Cardiac fibroblast (primary cell): ENCODE measurements at regions not wholly inside any gene's neighbourhood (a gene's known extent, or its start where the extent isn't known, plus 50 kb on each side); places are given as distances from the start of the nearest gene placed in this dataset.

Experiments
- DNase-seq, 2 donors: peaks; one replicate each; pipeline versions ENCODE4 v3.0.0 to v3.0.0-alpha.2; 2010; ENCODE audit warnings: low read depth in 2 of 2
- H3K4me3 ChIP-seq, 2 donors: replicated peaks in 1 of 2; 1 replicate in 1 of 2; 2 replicates in 1 of 2; pipeline ENCODE4 v1.5.1; 2011; ENCODE audit warnings: low read depth in 2 of 2, low read length in 2 of 2, mild to moderate bottlenecking in 2 of 2, moderate library complexity in 1 of 2
- TF ChIP-seq, protein P1 (sequence below): IDR thresholded peaks from one replicate; pipeline ENCODE4 v1.5.1; 2011; ENCODE audit warnings: low read depth, mild to moderate bottlenecking, low read length, inconsistent platforms

DNA sequence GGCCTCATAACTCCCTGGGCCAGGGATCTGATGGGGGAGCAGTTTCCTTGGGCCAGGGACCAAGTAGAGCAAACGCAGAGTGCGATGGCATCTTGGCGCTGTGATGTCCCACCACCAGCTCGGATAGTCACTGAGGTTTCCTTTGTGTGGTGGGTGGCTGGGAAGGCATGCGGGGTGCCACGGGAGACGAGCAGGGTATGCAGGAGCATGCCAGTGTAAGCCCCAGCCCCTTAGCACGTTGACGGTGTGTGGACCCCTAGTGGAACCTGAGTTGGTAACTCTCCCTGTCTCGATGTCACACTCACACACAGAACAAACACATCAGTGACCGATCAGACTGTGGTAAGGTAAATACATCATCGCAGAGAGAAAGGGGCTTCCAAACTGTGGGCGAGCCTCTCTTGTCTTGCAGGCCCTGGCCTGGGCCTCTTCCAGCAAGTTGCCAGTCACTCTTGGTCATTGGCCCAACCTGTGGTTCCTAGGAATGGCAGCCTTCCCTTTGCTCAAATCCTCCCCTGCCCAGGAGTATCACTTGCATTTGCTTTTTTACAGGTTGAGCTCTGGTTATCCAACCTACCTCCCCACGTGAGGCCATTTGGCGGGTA lies 231.6 kb upstream of the GPR26 start:
- no peak for DNase-seq
- no peak overlapping the region for H3K4me3 ChIP-seq
- TF ChIP-seq, protein P1, sequence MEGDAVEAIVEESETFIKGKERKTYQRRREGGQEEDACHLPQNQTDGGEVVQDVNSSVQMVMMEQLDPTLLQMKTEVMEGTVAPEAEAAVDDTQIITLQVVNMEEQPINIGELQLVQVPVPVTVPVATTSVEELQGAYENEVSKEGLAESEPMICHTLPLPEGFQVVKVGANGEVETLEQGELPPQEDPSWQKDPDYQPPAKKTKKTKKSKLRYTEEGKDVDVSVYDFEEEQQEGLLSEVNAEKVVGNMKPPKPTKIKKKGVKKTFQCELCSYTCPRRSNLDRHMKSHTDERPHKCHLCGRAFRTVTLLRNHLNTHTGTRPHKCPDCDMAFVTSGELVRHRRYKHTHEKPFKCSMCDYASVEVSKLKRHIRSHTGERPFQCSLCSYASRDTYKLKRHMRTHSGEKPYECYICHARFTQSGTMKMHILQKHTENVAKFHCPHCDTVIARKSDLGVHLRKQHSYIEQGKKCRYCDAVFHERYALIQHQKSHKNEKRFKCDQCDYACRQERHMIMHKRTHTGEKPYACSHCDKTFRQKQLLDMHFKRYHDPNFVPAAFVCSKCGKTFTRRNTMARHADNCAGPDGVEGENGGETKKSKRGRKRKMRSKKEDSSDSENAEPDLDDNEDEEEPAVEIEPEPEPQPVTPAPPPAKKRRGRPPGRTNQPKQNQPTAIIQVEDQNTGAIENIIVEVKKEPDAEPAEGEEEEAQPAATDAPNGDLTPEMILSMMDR = no peak

DNA sequence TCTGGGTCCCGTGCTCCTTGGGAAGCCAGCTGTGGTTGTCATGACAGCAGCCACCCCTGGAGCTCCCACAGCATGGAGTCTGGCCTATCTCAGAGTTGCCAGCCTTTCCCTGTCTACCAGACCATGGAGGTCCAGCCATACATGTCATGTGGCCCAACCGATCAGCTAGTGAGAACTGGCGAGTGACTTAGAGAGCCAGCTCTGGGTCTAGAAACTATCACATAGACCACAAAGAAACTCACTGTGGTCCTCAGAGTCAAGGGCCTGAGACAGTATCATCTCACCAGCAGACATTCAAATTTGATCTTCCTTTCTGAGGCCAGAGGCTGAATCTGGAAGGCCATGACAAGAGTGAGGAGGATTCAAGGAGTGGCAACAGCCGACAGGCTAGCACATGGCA lies 223.3 kb upstream of the GPR26 start:
- TF ChIP-seq, protein P1 = no peak
- no peak for DNase-seq

DNA sequence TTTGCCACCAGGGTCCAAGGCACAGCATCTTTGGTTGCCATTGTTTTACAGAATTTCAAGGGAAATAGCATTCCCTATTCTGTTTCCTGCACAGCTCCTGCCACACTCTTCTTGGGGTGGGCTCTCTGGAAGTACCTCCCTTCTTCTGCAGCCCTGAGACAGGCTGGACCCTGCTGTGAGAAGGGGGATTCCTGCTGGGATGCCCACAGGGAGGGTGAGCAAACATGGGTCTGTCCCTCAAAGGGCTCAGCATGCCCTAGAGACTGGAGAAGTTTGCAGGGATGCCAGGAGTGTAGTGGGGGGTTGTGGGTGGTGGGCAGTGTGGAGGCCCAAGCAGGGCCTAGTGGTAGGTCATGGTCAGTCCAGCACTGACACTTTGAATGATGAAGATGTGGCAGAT lies 222.2 kb upstream of the GPR26 start:
- DNase-seq = no peak
- no peak overlapping the region for H3K4me3 ChIP-seq
- TF ChIP-seq, protein P1 = no peak

More for the DNA sequence above, 223.3 kb upstream of the GPR26 start:
- no peak overlapping the region for H3K4me3 ChIP-seq

DNA sequence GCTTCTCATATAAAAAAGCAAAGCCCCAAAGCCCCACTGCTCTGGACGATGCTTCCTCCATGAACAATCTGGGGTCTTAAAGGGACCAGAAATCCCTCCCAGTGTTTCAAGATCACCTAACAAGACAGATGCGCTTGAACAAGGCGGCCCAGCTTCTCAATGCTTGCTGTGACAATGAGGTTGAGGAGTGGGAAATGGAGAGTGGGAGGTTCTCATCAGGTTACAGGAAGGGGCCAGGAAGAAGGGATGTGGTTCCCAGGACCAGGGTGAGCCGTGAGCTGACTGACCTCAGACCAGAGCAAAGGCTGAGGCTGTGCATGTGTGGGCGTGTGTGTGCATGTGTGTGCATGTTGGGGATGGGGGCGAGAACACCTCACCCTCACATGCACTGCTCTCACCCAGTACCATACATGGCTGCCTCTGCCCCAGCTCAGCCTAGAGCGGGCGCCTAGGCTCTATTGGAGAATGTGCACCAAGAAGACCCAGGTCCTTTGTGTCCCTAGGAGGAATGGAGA lies 220.8 kb upstream of the GPR26 start:
- TF ChIP-seq, protein P1 = no peak
- DNase-seq = no peak
- H3K4me3 ChIP-seq = no peak overlapping the region

DNA sequence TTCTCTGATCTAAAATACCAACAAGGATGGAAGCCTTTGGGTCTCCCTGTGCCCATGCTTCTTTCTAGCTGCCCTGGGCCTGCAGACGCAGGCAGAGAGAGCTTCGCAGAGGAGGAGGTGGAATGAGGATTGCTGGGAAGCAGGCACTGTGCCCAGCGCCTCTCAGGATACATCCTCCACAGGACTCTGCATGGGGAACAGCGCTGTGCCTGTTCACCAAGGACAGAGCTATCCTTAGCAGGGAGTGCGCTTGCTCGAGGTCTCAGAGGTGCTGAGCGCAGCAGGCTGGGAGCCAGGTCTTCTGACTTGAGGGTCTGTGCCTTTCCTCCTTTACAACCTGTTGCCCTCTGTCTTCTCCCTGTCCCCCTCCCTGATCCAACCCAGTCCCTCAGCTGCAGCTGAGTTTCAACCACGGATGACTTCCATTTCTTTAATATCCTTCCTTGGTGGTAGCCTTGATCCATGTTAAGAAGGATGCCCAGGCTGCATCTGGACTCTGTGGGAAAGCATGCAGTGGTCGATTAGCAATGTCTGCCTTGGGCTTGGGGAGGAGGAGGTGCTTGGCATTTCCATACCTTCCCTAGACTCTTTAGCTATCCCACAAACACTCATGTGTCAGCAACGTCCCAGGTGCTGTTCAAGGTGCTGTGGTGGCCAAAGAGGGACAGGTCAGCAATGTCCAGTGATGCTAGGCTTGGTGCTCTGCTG lies 219.6 kb upstream of the GPR26 start:
- no peak for DNase-seq
- H3K4me3 ChIP-seq = no peak overlapping the region
- TF ChIP-seq, protein P1 = no peak

DNA sequence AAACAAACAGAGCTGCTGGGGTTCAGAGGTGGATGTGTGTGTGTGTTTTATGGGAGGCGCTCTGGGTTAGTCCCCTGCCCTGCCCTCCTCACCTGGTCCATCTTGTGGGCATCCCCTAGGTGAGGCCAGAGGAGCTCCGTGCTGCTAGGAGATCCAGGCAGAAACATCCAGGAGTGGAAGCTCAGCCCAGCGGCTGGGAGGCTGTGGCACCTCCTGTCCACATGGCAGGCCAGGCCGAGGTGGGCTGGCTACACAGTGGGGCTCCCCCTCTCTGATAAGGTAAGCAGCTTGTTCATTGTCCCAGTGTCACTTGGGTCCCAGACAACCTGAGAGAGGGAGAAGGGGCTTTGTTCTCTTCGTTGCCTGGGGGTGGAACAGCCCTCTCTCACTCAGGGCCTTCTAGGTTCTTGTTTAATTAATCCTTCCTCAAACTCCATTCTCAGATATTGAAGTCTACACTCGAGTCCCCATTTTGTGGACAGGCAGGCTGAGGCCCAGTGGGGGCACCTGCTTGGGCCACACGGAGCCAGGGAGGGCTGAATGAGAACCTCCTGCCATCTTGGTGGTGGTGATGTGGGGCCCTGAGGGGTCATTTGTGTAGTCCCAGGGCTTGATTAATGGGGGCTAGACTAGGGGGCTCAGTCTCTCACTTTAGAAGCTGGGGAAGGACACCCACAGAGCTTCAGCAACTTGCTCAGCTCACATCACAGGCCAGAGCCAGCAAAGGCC lies 216.8 kb upstream of the GPR26 start:
- no peak for DNase-seq
- TF ChIP-seq, protein P1 = no peak
- H3K4me3 ChIP-seq = no peak overlapping the region
